ENCODE measurements at regions not wholly inside any gene's neighbourhood (a gene's known extent, or its start where the extent isn't known, plus 50 kb on each side); places are given as distances from the start of the nearest gene placed in this dataset.

GRCh38 chr11:110870816-110871522, 158.7 kb upstream of the ARHGAP20 start:
- no peak for TF ChIP-seq CTCF (IDR thresholded peaks at IDR 0.05)
- no peak for TF ChIP-seq POLR2A (IDR thresholded peaks at IDR 0.05)
